GM19452 (cell line): ENCODE measurements at regions not wholly inside any gene's neighbourhood (a gene's known extent, or its start where the extent isn't known, plus 50 kb on each side); places are given as distances from the start of the nearest gene placed in this dataset.

Experiments used
- ATAC-seq: cut with Tn5 transposase; IDR thresholded peaks from one replicate; pipeline ENCODE4 v1.9.1; 2021; ENCODE audit not compliant: unreplicated experiment

DNA sequence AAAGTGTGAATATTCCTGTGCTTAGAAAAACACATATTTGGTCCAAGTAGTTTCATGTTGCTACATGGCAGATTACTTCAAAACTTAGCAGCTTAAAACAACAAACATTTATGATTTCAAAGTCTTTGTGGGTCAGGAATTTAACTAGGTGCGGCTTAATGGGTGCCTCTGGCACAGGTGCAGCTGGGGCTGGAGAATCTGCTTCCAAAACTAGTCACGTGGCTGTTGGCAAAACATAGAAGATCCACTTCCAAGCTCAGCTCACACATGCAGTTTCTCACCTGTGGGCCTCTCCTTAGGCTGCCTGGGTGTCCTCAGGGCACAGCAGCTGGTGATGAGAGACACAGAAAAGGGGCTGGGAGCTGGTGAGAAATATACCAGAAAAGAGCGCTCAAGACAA lies 263.4 kb downstream of the TTLL7 start:
- no peak for ATAC-seq

DNA sequence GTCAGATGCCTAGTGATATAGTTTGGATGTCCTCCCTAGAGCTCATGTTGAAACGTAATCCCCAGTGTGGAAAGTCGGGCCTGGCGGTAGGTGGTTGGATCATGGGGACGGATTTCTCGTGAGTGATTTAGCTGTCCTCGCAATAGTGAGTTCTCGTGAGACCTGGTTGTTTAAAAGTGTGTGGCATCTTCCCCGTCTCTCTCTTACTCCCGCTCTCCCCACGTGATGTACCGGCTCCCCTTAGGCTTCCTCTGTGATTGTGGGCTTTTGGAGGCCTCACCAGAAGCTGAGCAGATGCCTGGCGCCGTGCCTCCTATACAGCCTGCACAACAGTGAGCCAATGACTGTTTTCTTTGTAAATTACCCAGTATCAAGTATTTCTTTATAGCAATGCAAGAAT lies 264.5 kb downstream of the TTLL7 start:
- ATAC-seq, result no peak

DNA sequence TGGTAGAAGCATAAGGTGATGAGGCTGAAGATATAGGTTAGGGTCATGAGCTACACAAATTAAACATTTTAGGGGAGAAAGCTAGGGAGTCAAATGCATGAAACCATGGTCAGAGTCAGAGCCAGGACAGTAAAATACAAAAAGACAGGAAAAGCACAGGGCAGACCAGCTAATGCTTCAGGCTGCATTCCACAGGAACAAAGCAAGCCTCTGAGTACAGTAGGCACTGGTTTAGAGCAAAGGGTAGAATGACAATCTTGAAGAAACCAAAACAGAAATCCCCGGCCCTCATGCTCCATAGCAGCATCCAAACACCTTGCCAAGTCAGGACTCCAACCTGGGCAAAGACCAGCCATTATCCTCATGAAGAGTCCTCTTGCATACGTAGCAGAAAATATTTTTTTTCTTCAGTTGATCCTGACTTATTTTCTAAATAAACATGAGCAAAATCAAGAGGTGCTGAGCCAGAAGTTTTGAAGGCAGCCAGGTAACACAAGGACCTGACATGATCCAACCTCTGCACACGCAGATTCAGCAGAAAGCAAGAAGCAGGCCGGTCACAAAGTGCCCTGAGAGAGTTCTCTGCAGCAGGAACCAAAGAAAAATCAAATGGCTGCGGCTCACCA lies 273.1 kb downstream of the TTLL7 start:
- ATAC-seq, result no peak

DNA sequence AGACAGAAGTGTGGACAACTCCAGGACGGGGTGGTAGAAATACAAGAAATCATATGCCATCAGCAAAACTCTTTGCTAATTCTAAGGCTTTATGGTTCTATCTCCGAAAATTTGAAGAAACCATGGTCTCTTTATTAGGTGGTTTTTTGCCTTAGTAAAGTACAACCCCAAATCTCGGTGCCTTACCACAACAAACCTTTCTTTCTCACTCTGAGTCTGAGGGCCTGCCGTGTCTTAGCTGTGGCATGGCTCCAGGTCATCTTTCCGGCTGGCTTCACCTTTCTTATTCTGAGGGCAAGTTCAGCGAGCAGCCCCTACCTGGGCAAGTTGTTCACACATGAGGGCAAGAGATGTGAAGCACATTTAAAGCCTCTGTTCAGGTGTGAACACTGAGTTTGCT lies 280.6 kb downstream of the TTLL7 start:
- no peak for ATAC-seq

DNA sequence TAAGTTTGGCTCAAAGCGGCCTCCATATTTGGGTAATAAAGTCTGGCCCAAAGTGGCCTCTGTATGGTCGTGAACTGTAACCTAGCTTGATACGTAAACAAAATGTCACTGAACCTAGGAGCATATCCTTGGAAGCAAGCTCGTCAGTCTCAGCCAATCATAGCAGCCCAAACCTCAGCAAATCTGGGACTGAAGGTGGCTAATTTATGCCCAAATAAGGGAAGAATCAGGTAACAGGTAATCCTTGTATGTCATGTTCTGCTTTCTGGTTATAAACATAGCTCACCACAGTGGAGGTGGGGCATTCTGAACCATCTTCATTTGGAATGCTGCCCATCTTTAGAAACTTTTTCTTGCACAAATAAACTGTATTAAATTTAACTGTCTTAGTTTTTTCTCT lies 281.1 kb downstream of the TTLL7 start:
- no peak for ATAC-seq

DNA sequence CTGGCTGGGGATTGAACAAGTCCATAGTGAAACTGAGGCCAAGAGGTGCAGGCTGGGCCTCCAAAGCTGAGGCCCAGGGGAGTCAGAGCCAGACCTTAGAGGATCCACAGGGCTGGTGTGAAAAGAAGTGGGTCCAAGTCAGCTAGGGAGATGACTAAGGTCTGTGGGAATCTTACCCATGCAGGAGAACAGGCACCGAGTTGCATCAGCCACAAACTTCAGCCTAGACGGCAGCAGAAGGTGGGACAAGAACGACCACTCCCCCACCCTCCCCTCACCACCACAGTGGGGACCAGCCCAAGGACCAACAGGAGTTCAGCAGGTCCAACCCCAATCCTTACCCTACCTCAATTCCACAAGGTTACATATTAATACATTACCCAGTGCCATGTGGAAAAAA lies 282.3 kb downstream of the TTLL7 start:
- ATAC-seq, result no peak

DNA sequence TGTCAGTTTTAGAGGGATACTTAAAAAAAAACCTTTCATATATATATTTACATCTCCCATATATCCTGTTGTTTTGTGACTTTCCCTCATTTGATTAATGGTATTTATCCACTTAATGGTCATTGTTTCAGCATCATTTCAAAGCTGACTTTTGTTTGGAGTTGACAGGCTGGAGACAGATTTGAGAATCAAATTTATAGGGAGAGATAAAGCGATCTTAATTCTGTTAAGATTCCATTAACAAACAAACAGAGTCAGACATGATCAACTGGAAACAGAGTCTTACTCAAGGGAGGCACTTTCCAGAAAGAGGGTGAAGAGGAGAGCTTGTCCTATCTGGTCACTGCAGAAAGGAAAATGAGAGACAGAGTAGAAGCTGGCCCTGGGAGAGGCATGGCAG lies 283.4 kb downstream of the TTLL7 start:
- ATAC-seq, result no peak

DNA sequence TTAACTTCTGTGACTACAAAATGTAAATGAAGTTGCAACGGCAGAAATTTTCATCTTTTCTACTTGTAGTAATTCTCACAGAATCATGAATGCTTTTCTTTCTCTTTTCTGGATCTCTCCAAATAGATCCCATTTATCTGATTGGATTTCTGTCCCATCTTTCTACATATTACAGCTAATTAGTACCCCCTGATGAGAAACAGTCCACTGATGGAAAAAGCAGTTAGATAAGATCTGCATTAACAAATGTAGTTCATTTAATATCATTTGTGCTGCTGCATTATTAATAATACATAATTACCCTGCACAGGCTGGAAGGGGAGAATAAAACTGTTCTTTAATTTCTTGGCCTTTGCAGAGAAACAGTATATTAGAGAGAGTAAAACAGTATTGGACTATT lies 289.3 kb downstream of the TTLL7 start:
- ATAC-seq, result no peak

DNA sequence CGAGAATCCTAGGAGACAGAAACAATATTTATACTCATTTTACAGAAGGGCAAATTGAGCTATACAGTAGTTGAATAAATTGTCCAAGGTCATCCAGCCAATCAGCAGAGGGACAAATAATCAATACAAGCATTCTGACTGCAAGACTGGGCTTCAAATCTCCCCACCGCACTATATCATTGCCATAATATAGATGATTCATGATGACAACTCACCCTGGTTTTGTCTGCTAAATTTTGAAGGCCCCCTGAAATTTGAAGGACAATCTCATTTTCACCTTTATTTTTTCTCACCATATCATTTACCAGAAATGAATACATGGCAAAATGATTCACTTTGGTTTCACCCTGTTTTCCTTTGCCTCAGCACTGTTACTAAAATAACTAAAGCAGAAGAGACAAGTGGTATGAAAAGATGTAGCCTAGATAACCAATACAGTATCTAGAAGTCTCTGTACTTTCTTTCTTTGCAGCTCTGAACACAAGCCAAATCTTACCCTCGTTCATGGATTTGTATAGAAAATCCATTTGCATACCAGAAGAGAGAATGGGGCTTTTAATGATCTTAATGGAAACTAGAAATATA lies 292.5 kb downstream of the TTLL7 start:
- ATAC-seq, result no peak

DNA sequence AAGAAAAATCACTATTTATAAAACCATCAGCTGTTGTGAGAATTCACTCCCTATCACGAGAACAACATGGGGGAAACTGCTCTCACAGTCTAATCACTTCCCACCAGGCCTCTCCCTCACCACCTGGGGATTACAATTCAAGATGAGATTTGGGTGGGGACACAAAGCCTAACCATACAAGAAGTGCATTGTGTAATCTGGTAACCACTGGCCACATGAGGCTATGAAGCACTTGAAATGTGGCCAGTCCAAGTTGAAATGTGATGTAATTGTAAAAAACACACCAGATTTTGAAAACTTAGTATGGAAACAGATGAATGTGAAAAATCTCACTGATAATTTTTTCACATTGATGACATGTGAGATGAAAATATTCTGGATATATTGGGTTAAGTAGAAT lies 293.8 kb downstream of the TTLL7 start:
- ATAC-seq, result no peak

DNA sequence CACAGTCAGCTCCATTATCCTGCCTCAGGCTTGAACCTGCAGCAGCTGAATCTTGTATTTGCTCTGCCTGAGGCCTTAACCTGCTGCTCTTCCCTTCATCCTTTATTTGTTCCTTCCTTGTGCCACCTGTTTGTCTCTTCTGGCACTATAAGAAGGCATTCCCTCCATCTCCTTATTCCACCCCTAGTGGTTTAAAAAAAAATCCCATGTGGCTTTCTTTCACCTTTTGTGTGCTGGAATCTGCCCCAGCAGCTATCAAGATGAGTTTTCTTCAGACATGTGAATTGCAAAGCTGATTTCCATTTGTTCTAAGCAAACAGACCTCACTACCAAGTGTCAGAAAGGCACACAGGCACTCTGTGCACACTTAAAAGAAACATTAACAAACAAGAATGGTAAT lies 294.6 kb downstream of the TTLL7 start:
- ATAC-seq, result no peak

DNA sequence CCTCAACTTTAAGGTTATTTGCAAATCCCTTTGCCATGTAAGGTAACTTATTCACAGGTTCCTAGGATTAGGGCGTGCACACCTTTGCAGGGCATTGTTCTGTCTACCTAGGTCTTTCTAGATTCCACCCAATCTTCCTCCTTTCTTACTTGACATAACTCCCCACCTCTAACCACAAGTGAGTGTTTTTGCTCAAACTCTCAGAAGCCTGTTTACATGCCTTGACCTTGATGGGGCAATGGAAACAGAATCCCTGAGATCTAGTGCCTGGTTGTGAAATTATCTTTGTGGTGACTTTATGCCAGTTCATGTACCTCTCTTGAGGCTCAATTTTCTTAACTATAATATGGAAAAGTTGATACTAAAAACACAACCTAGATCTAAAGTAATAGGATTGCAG lies 296.6 kb downstream of the TTLL7 start:
- no peak for ATAC-seq

DNA sequence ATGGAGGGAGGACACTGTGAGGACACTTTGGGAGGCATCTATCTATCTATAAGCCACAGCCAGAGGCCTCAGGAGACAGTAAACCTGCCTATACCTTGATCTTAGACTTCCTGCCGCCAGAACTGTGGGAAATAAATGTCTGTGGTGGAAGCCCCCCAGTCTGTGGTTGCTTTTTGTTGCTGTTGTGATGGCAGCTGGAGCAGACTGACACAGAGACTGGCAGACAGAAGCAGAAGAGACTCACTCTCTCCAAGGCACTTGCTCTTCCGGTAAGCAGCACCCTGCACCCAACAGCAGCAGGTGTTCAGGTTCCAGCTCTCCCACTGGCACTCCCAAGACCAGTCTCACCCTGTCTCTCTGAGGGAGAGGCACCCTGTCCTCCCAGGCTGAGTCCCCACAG lies 297.6 kb downstream of the TTLL7 start:
- ATAC-seq, result no peak

DNA sequence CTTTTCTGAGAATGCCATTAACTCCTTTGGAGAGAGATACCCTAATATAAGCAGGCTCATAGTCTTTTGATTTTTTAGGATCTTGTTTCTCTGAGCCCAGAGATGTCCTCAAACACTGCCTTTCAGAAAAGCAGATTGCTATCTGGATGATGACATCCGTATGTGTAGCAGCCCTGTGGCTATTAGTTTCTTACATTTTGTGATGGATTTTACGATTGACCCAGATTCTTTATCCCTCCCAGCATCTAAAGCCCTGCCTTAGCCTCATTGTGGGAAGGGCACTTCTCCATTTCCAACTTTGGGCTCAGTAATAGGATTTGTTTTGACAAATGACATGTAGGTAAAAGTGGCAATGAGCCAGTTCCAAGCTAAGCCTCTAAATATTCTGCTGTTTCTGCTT lies 300.3 kb downstream of the TTLL7 start:
- ATAC-seq, result no peak

DNA sequence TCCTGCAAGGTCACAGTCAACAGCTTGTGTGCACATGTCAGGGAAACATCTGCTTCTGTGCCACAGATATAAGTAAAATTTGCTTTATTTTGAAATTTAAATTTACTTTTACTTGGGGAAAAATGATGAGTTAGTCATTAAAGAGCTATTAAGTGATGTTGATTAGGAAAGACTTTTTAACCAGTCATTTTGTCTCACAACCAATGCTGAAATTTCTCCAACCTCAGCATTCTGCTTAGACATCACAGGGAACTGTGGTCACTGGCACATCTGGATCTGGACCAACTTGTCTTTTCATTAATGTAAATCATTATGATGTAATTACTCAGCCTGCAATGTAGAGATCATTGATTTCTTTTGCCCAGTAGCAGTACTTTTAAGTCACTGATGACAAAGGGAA lies 301.0 kb downstream of the TTLL7 start:
- no peak for ATAC-seq

DNA sequence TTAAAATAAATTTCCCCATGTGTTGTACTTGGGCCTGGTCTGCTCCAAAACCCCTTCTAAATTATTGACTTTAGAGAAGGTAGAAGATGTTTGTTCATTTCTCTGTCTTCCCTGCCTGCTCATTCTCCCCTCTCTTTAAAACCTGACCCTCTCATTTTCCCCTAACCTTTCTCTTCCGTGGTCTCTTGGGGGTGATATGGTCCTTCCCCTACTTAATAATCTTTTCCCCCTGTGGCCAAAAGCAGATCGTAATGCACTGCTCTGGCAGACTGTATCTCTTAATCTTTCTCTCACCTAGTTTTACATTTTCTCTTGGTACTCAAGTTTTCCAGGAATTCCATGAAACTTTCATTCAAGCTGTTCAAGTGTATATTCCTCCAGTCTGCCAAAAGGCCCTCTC lies 301.7 kb downstream of the TTLL7 start:
- ATAC-seq, result no peak

DNA sequence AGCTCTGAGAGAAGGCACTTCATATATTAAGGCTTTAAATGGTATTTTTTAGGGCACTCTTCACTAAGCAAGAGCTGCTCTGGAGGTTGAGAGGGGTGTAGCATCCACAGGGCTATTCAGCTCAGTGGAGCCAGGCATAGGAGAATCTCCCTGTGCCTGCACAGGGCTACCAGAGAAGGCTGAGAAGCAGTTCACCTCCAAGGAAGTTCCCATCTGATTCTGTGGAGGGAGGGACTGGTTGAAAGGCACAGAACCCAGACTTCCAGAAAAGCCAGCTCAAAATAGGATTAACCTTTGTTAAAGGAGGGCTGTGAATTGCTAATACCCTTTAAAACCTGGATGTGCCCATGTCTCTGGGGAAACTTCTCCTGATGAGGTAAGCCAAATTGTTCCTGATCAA lies 304.5 kb downstream of the TTLL7 start:
- no peak for ATAC-seq

DNA sequence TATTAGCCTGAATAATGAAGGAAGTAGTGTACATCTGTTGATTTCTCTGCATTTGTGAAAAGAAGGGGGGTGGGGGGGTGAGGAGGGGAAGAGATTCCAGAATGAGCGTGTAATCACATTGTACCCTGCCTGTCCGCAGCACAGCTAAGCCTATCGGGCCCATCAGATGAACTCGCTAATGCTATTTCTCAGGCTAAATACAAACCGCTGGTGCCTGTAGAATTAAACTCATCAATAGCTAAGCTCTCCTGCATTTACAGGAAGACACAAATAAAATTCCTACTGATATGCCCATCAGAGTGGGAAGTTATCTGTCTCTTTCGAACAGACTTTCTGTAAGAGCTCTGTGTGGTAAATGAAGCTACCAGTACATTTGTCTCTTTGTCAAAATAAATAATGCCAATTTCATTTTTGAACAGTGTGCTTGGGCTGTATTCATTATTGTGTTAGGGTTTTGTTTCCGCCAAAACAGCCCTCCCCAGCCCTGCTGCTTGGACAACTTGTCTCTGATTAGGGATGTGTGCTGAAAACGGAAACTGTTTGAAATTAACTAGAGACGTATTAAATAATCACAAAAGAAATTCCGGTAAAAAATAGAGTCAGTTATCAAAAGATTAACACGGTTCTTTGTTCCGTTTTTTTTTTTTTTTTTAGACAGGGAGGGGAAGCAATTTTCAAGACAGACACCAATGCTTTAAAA lies 305.4 kb downstream of the TTLL7 start:
- no peak for ATAC-seq

DNA sequence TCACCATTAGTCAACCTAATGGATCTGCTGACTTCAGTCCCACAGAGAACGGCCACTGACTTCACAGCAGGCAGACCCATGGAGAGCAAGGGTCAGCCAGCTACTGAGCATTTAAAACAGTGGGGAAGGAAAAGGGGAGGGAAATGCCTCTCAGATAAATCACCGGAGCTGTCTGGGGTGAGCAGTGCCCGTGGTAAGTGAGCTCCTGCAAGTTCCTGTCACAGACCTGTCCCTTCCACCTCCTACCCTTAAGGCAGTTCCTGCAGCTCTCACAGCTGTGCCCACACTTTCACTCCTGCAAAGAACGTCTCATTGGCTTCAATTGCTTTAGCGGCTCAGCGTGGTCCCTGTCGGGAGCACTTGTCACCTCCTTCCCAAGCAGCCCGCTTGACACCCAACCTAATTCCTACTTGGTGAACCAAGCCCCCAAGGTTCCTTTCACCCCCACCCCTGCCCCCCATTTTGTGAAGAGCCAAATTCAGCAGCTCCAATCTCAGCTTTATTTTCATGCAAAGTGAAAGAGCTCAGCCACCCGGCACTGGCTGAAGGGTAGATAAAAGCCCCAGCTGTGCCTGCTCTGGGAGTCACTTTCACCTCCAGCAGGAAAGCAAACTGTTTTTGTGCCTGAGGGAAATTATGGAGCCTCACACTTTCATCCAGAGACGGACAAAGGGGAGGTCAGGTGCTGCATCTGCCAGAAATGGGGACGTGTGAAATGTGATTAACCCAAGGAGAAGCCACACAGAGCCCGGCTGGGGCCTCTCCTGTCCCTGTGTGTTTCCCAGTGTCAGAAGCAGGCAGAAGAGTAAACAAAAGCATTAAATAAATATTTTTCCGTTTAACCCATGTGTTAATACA lies 306.2 kb downstream of the TTLL7 start:
- no peak for ATAC-seq

DNA sequence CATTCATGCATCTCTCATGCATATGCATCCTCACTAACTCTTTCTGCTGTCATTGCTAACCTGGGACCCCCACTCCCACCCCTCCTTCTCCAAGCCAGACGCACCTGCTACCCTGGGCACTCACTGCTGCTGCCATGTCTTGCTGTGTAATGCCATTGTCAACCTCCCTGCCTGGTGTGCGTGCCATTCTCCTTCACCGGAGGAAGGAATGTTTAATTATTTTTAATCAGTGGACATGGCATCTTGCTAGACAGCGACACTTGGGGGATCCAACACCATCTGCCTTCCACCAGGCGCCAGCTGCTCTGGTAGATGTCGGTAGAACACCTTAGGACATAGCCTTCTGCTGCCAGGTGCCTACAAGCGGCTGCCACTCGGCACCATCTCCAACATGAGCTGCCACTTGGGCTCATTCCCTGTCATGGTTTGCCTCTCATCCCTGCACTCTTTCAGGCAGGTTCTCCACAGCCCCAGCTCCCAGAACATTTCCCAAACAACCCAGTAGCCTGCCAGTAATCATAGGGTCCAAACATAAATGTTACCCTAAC lies 306.9 kb downstream of the TTLL7 start:
- no peak for ATAC-seq
